8988T (cell line): ENCODE measurements at regions not wholly inside any gene's neighbourhood (a gene's known extent, or its start where the extent isn't known, plus 50 kb on each side); places are given as distances from the start of the nearest gene placed in this dataset.
"Not testable (repeated sequence)": the region's sequence is repeated elsewhere in the genome, so short reads cannot be mapped to it uniquely, and the experiment has no call there.

ENCODE experiments used
- DNase-seq: peaks from one replicate; pipeline ENCODE4 v3.0.0; 2011

DNA sequence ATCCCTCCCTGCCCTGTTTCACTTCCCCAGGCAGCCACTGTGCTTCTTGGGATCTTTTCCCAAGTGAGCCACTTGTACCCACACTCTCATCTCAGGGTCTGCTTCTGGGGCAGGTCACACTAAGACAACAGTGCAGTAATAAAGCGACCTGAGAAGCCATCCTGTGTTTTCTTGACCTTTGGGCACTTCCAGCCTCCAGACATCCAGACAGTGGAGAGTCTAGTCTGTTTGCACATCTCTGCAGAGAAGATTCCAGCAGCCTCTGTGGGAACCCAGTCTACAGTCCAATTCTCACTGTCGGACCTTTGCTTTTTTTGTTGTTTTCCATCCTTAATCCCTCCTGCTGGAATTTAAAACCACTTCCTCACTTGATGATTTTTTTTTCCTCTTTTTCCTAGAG, 50.3 kb upstream of the ATP6AP2 start:
- no peak for DNase-seq

DNA sequence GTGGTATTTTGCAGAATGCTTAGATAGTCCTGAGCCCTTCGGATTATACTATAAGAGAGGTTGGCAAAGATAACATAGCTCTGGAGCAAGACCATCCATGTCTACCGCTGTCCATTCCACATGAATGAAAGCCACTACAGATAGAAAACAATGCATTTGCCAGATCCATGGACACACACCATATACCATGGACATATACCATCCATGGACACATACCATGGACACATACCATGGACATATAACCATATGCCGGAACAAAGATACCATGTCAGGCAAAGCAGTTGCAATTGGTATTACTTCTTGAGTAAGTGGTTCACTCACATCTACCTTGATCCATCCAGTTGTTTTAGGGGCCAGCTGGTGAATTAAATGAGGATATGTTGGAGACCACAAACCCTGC, 53.2 kb upstream of the ATP6AP2 start:
- DNase-seq = no peak

DNA sequence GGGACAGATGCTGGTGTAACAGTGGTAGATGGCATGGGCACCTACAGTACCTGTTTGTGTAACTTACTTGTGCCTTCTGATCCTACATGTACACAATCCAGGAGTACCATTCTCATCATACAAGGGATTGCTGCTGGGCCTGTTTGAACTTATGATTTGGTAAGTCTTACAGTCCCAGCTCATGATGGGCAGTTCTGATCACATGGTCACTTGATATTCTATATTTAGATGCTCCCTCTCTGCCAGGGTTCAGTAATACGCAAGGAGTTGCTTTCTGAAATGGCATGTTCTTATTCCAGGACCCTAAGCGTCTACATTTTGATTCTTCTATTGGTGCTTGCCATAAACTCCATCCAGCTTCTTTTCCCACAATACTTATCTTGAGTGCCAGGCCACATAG, 54.4 kb upstream of the ATP6AP2 start:
- no peak for DNase-seq

DNA sequence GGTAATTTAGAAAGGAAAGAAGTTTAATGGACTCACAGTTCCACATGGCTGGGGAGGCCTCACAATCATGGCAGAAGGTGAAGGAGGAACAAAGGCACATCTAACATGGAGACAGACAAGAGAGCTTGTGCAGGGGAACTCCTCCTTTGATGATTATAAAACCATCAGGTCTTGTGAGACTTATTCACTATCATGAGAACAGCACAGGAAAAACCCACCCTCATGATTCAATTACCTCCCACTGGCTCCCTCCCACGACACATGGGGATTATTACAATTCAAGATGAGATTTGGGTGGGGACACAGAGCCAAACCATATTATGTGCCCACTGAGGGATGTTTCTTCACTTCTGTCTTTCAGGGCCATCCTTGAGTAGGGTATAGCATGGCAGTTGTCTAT, 54.9 kb upstream of the ATP6AP2 start:
- DNase-seq = not testable (repeated sequence)

DNA sequence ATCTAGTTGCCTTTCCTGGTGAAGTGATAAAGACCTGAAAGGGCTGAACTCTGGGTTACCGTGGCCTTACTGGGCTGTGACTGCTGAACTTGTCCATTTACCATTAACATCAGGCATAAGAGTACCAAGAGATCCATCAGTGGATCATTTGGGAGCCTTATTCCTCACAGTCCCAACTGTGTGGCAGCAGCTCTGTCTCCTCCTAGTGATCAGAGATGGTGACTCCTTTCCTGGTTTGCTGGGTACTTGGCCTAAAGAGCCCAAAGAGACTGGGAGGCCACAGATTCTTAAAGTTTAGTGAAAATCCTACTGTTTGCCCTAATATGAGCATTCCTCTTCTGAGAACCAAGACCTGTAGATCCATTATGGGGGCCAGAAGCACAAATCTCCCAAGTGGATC, 56.3 kb upstream of the ATP6AP2 start:
- no peak for DNase-seq

DNA sequence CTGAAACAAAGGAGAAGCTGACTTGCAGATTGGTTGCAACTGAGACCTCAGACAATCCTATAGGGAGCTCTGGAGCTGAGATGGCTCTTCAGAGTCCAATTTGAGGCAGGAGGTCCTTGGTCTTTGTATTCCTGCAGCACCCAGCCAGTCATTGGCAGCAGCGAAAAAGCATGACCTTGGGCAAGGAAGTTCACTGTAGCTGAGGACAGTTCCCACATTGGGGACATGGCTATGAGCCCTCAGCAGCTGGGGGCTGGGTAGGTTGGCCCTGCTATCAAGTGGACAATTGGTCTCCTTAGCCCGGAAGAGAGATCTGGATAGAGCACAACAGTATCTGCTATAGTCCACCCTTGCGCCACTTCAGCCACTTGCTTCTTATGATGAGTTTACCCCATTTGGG, 56.9 kb upstream of the ATP6AP2 start:
- no peak for DNase-seq

DNA sequence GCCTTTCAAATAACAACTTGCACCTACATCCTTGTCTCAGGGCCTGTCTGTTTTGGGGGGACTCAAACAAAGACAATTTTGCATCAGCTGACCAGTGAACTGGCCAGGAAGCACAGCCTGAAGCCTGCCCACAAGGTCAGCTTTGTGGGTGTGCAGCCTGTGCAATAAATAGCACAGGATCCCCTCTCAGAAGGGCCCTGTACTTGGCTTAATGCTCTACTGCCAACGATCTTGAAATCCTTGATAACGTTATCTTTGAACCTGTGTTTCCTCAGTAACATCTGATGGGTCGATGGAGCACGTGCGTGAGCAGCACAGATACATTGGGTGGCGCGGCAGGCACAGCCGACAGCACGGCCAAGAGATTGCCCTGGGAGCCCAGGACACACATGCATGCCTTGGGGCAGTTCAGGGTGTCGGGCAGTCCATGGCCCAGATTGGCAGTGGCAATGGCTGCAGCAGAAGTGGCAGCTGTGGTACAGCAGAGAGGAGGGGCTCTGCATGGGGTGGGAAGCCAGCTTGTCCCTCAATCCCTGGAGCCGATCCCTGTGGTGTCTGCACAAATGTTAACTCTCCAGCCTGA, 58.8 kb upstream of the ATP6AP2 start:
- DNase-seq = no peak

DNA sequence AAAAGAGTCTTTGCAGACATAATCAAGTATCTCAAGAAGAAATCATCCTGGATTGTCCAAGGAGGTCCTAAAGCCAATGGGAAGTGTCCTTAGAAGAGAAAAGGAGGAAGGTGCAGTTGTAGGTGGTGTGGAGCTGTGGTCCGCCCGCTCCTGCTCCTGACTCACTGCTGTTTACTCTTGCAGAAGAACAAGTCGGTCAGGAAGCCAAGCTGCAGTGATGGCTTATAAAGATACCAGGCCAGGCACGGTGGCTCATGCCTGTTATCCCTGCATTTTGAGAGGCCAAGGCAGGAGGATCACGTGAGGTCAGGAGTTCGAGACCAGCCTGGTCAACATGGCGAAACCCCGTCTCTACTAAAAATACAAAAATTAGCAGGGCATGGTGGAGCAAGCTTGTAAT, 66.4 kb upstream of the ATP6AP2 start:
- DNase-seq = no peak

DNA sequence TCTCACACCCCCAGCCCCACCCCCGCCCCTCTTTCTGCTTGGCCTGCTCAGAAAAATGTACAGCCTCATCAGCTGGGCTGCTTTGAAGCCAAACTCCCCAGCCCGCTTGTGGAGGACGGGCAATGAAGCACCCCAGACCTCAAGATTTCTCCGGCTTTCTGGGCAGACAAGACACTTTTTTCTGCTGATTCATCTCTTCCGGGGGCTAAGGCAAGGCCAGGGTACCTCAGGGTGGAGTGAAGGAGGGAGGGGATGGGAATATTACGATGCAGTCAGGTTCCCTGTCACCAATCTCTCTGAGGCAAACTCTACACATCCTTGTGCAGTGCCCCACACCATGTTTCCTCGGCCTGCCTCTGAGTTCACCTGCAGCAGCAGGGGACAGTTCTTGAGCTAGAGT, 66.9 kb upstream of the ATP6AP2 start:
- DNase-seq = no peak

DNA sequence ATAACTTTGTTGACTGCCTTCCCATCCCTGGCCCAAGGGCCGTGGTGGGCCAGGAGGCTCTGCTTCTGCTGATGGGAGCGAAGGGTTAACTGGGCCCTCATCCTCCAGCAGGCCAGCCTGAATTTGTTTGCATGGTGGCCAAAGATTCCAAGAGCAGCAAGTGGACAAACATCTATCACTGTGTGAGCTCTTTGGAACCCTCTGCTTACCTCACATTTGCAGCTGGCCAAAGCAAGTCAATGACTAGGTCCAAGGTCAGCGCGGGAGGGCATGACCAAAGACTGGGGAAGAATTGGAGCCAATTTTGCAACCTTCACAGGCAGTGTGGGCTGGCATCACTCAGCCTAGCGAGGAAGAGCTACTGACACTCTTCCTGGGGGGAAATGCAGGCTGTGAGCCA, 67.8 kb upstream of the ATP6AP2 start:
- no peak for DNase-seq

DNA sequence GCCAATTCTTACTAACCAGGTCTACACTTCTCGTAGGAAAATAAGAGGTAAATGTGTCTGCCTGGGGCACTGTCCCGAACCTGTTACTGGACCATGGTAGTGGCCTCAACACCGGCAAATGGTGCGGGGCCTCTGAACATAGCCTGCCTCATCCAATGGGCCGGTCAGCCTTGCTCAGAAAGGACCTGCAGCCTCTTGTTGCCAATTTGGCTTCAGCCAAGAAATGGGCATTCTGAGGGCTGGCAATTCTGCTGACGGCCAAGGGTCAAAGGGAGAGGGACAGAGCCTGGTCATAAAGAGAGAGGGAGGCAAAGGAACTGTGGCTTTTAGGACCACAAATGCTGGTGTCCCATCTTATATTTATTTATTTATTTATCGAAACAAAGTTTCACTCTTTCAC, 69.5 kb upstream of the ATP6AP2 start:
- no peak for DNase-seq

DNA sequence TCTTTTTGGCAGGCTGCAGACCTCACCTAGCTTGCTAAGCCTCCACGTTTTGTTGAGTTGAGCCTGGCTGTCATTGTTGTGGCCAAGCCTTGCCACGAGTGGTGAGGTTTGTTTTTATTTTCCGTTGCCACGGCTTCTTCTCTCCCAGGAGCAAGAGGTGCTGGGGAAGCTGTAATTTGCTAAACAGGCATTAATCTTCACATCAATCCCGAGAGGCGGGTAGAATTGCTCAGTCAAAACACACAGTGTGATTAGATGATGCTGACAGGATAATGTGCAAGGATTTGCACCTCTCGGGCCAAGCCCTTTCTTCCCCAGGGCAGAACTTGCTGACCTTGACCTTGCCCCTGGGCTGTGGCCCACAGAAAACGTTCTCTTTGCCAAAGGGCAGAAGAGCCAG, 72.2 kb upstream of the ATP6AP2 start:
- DNase-seq = no peak

DNA sequence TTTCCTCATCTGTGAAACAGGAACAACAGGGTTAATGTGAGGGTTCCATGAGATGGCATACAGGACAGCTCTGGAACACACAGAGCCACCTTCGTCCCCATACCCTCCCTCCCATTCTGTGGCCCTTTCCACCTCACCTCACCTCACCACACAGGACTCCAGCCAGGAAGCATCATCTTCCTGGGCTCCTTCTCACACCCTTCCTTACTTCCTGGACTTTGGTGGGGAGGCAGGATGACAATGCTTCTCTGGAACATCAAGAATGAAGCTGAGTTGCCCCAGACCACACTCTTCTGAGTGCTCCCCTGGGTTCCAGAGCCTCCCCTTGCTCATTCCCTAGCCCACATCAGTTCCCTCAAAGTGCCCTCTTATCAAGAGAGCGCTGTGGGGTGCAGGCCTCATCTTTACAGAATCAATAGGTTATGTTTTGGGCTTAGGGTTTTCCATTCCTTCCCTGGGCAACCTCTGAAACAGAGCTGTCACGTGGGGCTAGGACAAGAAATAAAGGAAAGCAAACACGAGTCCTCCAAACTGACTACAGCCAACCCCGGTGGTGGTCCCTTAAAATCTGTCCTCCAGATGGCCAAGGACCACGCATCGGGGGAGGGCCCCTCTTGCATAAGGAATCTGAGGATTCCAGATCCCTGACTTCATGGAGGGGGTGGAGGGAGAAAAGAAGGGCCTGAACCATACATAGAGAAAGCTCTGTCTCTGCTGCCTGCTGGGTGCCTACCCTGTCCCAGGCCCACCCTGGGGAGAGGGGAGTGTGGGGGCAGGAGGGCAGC, 74.4 kb upstream of the ATP6AP2 start:
- DNase-seq = no peak

DNA sequence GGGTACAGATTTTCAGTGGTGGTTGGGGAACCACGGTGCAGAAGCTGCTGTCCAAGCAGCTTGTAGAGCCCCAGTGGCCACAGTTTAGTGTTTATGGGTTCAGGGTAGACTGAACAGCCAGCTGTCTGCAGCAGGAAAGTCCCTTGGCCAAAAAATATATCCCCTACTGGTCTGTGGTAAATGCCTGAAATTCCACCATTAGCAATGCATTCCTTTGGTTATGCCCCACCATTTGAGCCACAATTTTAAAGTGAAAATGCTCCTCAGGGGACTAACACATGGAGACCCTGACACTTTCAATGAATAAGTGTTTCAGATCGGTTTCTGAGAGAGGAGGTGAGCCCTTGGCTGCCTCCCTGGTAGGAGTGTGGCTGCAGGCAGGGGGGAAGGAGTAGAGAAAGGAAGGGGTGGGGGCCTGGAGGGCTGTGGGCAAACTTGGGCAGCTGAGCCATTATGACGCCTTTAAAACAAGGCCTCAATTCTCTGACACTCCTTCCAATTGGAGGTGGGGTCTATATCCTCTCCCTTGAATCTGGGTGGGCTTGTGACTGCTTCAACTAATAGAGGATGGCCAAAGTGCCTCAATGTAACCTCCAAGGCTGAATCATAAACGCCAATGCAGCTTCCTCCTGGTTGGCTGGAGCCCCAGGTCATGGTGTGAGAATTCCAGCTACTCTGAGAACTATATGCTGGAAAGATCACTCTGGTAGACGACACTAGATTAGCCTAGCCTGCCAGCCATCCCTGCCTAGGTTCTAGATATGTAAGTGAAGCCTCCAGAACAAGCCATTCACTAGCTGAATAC, 75.8 kb upstream of the ATP6AP2 start:
- no peak for DNase-seq

DNA sequence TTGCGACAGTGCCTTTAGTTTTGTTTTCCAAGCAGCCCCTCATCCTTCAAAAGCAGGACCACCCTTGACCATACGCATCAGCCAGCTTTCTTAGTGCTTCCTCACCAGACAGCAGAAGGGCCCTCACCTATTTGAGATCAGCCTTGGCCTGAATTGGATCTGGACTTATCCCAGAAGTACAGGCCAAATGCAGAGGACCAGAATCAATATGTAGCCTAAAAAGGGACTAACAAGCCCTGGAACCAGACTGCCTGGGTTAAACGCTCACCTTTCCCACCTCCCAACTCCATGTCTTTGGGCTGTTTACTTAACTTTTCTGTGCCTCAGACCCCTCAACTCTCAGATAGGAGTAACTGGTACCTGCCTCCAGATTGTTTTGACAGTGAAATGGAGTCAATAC, 77.7 kb upstream of the ATP6AP2 start:
- DNase-seq = no peak

DNA sequence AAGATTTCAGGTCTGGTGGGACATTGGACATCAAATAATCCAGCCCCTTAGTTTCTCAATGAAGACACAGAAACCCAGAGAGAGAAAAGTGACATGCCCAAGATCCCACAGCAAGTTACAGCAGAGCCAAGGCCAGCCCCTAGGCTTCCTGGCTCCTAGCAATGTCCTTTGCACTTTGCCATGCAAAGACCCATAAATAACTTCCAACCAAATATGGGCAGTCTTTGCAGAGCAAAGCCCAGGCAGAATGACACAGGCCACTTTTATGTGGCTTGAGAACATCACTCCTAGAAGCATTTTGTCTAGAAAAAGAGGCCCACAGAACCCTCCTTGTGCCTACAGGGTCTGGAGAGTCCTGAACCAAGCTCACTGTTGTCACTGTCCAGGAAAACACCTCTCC, 78.1 kb upstream of the ATP6AP2 start:
- DNase-seq = no peak

DNA sequence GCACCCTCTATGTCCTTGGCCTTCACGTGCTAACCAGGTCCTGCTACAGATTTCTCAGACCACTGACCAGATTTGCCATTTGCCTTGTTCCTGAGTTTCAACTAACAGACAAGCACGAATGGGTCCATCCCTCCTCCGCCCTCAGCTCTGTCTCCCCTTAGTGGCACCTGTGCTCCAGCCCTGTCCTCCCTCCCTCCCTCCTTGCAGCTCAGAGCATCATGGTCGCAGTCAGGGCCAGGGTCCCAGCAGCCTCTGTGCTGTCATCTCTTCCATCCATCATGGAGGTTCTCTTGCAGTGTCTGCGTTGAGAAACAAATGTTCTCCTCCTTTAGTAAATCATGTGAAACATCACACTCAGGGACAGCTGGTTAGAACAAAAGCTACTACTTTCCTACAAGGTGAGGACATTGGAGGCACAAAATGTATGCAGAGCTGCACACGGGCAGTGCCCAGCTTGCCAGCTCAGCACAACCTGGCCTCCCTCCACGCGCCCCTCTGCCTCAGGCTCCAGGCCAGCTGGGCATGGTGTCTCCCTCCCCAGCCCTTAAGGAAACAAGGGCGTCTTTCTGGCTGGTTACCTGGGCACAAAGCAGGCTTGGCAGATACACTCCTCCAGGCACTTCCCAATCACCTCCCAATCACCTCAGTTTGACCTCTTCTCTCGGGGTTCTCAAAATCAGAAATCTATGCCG, 79.5 kb upstream of the ATP6AP2 start:
- no peak for DNase-seq

DNA sequence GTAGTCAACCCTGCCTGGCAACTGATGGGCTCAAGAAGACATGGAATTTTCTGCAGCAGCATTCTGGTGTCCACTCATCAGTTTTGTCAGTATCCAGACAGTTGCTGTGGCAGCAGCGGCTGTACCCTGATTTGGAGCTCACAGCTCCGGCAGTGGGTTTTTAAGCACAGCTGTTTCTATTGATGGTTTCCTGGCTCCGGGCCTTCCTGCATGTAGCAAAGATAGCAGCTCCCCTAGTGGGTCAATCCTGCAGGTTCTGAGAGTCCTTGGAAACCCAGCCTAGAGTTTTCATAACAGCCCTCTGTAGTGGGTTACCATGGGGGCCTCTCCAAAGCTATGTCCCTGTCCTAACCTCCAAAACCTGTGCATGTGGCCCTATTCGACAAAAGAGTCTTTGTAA, 84.0 kb upstream of the ATP6AP2 start:
- DNase-seq = no peak

DNA sequence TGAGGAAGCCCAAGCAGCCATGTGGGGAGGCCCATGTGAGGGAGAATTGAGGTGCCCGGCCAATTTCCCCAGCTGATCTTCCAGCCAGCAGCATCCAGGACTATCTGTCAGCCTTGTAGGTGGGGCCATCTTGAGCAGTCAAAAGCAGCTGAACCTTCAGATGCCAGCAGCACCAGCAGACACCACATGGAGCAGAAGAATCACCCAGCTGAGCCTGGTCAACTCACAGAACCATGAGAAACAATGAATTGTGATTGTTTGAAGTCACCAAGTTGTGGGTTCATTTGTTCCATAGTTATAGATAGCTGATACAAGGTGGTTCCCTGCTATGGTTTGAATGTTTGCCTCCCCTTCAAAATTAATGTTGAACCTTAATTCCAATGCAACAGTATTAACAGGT, 85.1 kb upstream of the ATP6AP2 start:
- no peak for DNase-seq

DNA sequence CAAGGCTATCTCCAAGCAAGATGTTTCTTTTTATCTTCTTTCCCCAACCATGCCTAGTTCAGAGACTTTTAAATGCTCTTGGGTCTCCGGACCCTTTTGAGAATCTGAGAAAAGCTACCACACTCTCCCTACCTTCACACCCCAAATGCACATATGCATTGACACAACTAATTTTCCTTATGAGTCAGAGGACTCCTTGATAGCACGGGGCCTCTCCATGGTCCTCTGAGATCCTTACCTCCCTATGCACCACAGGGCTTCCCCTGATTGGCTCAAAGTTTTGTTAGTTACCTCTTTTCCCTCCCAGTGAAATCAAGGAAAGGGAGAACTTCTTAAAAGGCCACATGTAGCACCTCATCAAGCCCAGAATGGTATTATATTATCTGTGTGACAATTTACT, 86.8 kb upstream of the ATP6AP2 start:
- no peak for DNase-seq

DNA sequence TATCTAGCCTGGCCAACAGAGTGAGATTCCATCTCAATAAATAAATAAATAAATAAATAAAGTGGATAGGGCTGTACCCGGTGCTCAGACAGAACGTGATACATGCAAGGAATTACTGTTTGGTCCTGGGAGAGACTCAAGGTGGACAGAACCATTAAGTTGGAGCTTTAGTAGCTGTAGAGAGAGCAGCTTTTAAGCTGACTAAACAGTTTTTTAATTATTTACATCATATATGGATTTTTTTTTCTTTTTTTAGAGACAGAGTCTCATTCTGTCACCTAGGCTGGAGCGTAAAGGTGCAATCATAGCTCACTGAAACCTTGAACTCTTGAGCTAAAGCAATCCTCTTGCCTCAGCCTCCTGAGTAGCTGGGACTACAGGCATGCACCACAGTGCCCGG, 92.5 kb upstream of the ATP6AP2 start:
- DNase-seq = no peak

DNA sequence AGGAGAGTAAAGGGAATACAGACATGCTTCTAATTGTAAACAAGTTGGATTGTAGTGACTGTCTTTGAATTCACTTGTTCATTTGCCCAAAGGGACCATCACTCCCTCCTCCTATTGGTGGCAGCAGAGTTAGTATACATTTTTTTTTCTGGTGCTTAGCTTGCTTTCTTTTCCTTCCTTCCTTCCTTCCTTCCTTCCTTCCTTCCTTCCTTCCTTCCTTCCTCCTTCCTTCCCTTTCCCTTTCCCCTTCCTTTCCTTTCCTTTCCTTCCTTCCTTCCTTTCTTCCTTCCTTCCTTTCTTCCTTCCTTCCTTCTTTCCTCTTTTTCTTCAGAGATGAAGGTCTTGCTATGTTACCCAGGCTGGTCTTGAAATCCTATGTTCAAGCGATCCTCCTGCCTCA, 94.8 kb upstream of the ATP6AP2 start:
- no peak for DNase-seq

DNA sequence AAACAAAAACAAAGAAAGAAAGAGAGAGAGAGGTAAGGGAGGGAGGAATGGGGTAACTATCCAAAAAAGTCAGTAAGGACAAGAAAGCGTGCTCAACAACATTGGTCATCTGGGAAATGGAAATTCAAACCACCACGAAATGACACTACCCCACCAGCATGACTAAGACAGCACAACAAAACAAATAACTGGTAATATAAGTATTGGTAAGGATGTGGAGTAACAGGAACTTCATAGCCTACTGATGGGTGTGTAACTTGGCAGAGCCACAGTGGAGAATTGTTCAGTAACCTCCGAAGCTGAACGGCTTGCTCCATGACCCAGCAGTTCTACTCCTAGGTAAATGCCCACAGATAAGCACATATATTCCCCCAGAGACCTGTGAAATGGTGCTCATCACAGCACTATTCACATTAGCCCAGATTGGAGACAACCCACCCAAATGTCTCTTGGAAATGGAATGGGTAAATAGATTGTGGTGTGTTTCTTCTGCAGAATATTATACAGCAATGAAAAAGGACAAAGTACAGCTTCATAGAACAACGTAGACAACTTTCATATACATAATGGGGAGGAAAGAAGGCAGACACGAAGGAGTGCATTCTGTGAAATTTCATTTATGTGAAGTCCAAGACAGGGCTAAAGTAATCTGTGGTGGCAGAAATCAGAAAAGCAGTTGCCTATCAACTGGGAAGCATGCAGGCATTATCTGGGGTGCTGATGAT, 95.5 kb upstream of the ATP6AP2 start:
- DNase-seq = no peak
